NCI-H82 treated with DMSO at 0.1 percent for 48 hours (cell line): ENCODE measurements at regions not wholly inside any gene's neighbourhood (a gene's known extent, or its start where the extent isn't known, plus 50 kb on each side); places are given as distances from the start of the nearest gene placed in this dataset.

Experiments
- DNase-seq: peaks from one replicate; lab custom pipeline; 2025; ENCODE audit not compliant: unreplicated experiment; lab: John Stamatoyannopoulos, UW

DNA sequence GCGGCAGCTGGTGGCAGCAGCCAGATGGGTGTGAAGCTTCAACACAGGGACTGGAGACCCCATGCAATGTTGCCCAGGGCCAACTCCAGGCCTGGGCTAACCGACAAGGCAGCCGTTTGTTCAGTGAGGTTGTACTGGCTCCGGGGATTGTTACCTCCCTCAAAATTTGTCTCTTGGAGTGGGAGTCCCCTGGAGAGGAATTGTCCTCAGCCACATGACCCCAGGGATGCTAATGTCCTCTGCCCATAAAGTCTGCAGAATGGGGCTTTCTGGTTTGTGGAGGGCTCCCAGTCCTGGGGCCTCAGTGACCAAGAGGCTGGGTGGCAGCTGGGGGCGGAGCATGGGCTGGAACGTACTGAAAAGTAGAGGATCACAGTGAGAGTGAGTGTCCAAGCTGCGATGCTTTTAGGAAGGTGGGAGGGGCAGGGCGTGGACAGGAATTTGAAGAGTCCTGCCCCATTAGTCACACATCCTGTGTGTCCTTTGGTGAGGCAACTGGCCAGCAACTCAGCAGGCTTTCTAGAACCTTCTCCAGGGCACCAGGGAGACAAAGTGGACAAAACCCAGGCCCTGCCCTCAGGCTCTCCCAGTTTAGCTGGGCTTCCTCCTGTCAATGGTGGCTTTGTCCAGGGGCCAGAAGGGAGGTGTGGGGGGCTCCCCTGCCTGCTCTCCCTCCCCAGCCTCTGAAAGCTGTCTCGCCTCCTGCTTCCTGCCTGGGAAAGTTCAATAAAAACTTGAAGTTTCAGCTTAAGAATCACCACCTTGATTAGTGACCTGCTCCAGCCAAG is 114.0 kb downstream of the NSG2 start:
- no peak for DNase-seq

DNA sequence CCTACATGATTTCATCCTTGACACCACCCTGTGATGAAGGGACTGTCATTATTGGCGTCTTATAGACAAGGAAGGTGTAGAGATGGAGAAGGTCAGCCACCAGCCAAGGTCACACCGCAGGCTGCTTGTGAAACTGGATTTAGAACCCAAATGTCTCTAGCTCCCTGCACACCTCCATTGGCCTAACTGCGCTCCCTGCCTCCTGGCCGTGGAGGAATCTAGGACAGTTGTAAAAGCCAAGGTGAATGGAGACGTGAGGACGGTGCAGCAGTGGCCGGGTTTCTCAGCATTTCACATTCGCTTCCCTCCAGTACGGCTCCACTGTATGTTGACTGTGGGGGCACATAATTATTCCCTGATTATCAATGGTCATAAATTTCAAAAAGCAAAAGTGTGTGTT is 119.9 kb downstream of the NSG2 start:
- DNase-seq, result no peak

DNA sequence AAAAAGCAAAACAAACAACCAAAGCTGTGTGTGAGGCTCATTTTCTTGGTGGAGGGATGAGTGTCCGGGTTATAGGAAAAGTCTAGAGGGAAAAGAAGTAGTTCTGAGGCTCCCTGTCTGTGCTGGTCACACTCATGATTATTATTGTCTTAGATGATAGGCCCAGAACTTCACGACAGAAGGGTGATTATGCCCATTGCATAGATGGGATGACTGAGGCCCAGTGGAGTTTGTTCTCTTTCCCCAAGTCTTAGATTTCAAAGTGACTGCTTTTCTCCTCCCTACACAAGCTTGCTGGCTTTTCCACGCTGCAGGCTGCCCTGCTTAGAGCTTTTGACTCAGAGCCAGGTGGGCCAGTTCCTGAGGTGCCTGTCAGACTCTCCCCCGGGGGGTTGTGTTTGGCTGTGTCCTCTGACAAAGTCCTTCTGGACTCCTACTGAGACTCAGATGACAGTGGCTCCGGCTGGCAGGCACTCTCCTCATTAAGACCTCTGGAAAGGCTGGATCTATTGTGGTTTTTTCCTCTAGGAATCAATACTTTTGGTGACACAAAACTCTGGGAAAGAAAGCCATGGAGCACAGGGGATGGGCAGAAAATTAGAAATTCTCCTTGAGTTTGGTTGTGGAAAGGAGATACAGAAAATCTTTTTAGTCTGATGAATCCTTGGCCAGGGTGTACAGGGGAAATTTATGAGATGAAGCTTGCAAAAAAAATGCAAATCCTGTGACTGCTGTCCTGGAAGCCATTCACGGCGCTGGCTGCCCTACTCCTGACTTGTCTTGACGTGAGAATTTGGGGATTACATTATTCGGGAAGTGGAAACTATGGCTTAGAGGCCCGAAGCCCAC is 120.9 kb downstream of the NSG2 start:
- no peak for DNase-seq

DNA sequence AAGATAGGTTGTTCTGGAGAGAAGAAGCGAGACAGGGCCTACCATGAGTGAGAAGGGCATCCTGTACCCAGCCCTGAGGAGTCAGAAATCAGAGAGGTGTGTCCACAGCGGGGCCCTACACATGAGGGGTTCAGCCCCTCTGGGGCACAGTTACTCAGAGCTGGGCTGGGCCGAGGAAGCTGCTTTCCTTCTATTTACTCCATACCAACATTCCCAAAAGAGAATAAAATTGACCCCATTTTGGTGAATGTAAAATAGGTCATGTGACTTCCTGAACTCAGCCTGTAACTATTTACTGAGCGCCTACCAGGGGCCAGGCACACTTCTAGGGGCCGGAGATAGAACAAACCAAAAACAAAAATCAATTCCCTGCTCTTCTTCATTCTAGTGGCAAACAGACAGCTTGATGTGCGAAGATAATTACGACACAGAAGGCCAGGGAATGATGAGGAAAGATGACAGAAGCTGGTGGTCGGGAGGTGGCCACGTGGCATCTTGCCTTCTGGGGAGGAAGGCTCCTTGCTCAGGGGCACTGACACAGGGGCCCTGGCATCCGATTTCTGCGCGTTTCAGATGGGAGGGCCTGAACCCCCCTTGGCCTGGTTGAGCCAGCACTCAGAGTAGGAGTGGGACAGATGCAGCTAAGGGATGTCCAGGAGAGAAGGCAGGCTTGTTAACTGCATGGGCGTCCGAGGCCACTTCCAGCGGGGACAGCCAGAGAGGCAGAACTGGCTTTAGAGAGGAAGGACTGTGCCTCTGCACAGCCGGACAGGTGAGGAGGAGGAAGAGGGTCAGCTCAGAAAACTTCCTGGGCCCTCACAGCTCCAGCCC is 121.8 kb downstream of the NSG2 start:
- no peak for DNase-seq

DNA sequence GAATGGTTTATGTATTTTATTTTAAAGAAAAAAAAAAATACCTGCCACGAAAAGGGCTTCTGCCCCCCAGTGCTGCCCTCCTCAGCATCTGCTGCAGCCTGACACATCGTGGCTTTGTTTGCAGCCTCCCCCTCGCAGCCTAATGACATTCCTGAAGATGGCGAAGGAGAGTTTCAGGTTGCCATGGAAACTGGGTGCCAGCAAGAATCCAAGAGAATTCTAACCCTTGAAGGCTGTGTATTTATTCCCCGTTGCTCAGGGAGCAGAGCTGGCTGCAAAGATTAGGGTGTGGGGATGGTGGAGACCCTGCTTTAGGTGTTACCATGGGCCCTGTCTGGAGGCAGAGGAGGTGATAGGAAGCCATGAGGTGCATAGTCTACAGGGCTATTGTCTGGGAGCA is 126.6 kb downstream of the NSG2 start:
- no peak for DNase-seq

DNA sequence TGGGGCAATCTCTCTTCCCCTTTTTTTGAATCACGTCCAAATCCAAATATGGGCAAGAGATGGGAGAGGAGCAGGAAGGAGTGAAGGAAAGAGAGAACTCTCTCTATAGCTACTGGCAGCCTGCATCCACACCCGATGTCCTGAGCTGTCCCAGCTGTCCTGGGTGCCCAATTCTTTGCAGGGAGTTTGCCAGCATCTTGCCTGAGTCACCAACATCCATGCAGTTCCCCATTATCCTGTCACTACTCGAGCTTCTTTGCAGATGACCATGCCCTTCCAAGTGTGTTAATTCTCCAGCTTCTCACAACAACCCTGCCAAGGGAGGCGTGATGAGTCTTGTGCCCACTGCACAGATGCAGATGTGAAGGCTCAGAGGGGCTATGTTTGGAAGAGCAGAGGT is 127.1 kb downstream of the NSG2 start:
- DNase-seq, result no peak

DNA sequence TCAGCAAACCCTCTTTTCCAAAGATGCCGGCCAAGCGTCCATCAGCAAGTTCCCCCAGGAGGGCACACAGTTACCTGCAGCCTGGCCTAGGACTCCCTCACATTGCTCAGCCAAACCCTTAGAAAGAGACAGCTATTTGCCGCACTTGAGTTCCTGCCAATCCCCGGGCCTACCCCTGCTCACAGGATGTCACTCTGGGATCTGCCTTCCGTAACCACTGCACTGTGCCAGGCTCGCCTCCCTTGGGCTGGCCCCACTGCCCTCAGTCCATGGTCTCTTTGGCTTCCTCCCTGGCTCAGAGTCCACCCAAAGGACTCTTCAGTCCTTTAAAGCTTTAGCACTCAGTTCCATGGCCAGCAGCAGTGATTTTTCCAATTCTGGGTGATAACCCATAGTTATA is 128.3 kb downstream of the NSG2 start:
- no peak for DNase-seq

DNA sequence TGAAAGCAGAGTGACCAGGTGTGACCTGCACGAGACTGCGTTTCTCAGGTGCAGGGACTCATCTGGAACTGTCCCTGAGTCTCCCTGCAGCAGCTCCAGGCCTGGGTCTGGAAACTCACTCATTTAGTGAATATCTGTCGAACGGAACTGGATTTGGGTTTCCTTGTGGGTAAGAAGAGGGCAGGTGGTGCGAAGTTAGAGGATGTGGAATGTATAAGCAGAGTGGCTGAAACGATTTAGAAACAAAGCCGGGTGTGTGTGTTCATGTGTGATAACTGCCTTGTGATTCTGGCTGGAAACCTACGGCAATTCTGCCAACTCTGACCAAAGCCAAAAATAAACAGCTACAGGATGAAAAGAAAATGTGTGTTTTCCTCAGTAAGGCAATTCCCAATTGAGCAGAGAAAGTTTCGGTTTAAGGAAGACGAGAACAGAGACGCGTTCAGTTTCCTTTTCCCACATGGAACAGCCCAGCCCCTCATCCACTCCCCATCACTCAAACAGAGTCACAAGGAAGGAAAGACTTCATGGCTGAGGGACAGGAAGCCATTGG is 130.3 kb downstream of the NSG2 start:
- DNase-seq, result no peak

DNA sequence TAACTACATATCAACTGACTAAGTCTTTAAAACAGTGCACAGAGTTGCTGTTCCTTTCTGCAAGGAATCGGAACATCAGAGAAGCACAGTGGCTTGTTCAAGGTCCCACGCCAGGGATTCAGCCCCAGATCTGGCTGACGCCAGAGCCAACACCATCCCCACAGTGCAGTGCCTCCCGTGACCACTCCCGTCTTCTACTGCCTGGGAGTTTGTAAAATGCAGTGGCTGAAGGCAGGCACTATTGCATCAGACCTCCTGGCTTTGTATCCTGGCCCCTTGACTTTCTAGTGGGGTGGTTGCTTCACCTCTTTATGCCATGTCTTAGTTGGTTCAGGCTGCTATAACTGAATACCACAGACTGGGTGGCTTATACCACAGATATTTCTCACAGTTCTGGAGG is 131.0 kb downstream of the NSG2 start:
- no peak for DNase-seq

DNA sequence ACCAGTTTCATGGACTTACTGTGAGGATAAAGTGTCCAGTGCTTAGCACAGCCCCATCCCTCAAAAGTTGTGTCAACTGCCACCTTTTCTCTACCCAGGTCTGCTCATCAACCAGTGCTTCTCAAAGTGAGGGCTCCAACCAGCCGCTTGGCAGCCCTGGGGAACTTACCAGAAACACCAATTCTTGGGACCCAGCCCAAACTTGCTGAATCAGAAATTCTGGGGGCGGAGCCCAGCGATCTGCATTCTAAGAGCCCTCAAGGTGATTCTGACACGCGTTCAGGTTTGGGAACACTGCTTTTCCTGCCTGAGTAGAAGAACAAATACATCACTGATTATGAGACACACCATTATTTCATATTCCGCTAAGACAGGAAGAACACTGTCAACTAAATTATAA is 132.0 kb downstream of the NSG2 start:
- DNase-seq, result no peak

DNA sequence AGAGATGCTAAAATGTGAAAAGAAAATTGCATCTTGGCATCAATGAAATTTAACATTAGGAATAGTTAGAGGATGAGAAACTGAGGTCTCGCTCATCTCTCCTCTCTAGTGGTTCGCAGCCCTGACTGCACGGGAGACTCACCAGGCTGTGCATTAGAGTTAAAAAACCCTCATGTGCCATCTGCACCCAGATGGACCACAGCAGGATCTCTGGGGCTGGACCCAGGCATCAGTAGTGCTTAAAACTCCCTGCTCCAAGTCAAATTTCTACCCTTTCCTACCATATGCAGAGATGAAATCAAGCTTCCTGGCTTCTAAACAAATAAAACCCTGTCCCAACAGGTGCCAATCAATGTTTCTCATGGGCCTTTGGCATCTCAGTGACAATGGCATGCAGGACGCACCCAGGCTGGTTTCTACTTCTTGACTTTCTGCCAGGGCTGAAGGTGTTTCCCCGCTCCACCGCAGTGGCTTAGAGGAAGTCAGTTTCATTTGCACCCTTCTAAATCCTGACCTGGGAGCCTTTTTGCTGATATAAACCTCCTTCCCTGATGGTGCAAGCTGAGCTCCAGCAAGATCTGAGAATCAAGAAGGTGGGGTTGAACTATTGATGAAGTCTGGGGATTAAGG is 132.6 kb downstream of the NSG2 start:
- no peak for DNase-seq

DNA sequence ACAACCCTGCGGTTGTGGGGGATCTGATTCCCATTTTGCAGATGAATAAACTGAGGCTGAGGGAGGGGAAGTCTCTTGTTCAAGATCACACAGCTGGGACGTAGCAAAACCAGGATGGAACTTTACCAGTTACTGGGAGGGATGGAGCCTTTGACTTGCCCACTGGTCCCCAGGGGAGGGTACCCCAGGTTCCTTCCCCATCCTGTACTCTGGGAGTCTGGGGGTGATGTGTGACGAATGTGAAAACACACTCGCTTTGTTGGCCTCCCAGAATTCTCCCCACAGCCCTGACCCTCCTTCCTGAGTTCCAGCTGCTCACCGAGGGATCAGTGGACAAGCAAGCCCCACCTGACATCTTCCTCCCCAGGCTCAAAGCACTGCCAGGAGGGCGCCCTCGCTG is 135.1 kb downstream of the NSG2 start:
- no peak for DNase-seq

DNA sequence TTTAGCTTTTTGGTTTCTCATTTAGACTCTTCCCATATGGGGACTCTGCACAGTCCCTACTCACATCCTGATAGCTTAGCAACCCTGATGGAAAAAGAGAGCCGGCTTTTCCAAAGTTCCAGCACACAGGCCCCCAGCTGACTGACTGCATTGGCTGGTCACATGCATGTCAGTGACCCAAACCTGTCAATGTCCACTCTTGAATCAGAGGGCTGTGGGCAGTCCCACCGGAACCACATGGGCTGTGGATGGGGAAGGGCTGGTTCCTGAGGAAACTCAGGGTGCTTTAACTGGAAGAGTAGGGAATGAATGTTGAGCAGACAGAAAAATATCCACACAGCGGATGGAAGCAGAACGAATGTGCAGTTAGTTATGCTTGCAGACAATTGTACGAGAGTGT is 136.6 kb downstream of the NSG2 start:
- DNase-seq, result no peak

DNA sequence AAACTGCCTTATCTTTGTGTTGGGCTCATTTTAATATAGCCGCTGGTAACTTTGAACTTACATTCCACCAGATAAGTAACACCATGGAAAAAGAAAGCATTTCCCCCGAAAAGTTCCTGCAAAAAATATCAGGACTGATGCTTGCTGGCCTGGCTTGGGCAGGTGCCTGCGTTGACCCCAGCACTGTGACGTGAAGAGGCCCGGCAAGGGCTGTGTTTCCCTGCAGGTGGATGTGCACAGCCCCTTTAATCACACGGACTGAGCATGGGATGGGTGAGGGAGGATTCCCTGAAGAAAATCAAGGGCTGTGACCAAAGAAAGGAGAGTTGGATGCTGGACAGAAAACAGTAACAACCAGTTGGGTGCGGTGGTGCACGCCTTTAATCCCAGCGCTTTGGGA is 138.2 kb downstream of the NSG2 start:
- DNase-seq, result no peak

DNA sequence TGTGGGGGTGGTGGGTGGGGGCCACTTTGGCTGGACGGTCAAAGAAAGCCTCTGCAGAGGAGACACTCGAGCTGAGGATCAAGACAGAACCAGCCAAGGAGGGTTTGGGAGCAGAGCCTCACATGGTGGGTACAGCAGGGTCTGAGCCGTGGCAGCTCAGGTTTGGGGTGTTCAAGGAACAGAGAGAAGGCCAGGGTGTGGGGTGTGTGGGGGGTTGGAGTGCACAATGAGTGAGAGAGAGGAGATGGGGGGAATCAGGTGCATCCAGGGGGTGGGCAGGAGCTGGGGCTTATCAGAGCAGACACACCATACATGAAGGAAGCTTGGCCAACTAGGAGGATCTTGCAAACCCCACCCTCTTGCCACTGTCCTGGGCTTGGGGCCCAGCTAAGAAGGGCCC is 140.0 kb downstream of the NSG2 start:
- DNase-seq, result no peak

DNA sequence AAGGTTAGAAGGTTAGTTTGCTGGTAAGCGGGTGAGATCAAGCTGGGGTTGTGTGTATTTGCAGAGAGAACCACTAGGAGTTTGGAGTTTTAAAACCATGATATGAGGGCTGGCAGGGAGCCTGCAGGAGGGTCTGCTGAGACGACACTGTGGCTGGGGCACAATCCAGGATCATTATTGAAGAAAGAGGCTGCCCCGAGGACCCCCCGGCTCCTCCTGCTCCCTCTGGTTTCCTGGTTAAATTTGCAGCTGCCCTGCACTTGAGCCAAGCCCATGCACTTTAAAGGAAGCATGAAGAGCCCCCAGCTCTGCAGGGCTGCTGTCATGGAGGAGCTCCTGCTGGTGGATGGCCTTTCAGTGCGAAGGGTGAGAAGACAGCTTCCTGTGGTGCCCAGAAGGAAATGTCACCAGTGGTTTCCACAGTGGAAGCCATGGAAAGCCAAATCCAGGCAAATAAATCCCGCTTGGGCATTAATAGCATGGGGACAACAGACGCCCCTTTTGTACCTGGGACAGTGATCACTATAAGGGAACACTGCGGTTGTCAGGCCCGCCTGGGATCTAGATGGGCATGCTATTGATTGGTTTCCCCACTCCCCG is 140.7 kb downstream of the NSG2 start:
- no peak for DNase-seq

DNA sequence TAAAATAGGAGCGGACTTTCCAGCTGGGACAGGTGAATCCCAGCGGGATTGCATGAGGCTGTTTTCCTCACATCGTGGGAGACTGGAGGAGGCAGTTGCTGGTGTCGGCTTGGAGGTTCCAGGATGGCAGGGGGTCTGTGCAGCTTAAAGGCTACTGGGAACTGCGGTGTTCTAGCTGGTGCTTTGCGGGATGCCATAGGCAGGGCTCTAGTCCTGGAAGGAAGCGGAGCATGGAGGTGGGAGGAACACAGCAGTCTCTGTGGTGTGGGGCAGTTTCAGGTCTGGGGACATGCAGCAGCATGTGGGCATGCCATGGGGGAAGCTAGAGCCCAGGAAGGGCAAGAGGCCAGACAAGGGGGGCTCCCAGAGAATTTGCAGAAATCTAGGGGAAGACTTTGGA is 141.5 kb downstream of the NSG2 start:
- DNase-seq, result no peak

DNA sequence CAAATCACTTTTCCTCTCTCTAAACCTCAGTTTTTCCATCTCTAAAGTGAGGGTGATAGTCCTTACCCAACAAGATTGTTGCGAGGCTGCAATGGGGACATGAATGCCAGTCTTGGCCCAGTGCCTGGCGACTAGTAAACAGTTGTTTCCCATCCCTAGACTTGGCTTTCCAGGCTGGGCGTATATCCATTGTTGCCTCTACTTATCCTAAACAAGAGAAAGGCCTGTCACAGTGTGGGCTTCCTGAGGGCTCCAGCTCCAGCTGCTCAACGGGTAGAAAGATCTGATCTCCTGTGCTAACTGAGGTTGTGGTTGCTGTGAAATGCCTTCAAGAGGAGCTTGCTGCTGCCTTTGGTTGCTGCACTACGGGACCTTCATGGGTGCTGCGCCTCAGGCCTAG is 142.0 kb downstream of the NSG2 start:
- no peak for DNase-seq

DNA sequence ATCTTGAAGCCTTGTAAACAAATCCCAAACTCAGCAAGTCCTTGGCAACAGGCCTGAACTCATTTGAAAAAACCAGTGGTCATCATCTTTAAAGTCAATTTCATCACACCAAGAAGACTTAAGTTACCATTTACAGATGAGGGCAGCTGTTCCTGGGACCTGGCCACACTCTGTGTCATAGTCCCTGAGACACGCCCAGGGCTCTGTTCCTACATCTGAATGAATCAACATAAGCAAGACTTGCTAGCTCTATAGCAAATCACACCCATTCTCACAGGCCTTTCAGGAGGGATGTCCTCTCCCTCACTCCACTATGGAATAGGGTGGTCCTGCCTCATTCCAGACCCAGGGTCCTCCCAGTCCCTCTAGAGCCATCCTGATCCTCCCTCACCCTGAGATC is 142.8 kb downstream of the NSG2 start:
- DNase-seq, result no peak
